HepG2 (cell line): ENCODE measurements at regions not wholly inside any gene's neighbourhood (a gene's known extent, or its start where the extent isn't known, plus 50 kb on each side); places are given as distances from the start of the nearest gene placed in this dataset.

Experiments
- ATAC-seq: fragments of 200-7000 bp; cut with Tn5 transposase; 3 replicates; pipeline ENCODE4 v1.9.1; 2020; ENCODE audit warnings: mild to moderate bottlenecking, moderate library complexity
- BruUV-seq: library from RNA; stranded (reverse); fragments of 400-500 nt; replicated peaks from 2 replicates; lab custom pipeline; 2021; lab: Mats Ljungman, UMichigan
- CTCF ChIA-PET: fragments of 300-600 bp; formaldehyde crosslinking; extraction: SDS; loops from one replicate; lab custom pipeline; 2021; ENCODE audit warnings: low total read pairs, inconsistent platforms, low intra/inter-chr PET ratio; lab: Yijun Ruan, JAX
- POLR2A ChIA-PET: fragments of 350-600 bp; sonication (Branson Sonifier 250); formaldehyde crosslinking; loops from one replicate; lab custom pipeline; 2020; ENCODE audit warnings: antibody characterized with exemption, inconsistent platforms; lab: Yijun Ruan, JAX
- DNase-seq: peaks from one replicate; pipeline ENCODE4 v3.0.0-alpha.2; 2015; ENCODE audit warnings: low spot score
- FAIRE-seq: peaks from 3 replicates; lab custom pipeline; 2011; peaks lifted over from hg19 to GRCh38; lab: Jason Lieb, UNC
- H2AFZ ChIP-seq: one replicate; pipeline ENCODE4 v1.6.1; 2011; ENCODE audit warnings: low read length, inconsistent platforms
- H3K27ac ChIP-seq: fragments of 300-600 bp; 3 replicates; pipeline ENCODE4 v1.8.0; 2011; ENCODE audit warnings: mixed run types, mild to moderate bottlenecking, mixed read lengths, low read length, inconsistent platforms; ENCODE audit not compliant: insufficient read depth; ENCODE audit errors: extremely low read length
- H3K27me3 ChIP-seq, 2 experiments: fragments of 200-600 bp in 1 of 2; 2 replicates in 1 of 2; 3 replicates in 1 of 2; pipeline versions ENCODE4 v1.6.0 to v1.8.0; 2011; ENCODE audit warnings: low read length in 2 of 2, mild to moderate bottlenecking in 2 of 2, moderate library complexity in 2 of 2, inconsistent platforms in 1 of 2; ENCODE audit not compliant: insufficient read depth in 2 of 2, control insufficient read depth in 1 of 2
- H3K36me3 ChIP-seq, 2 experiments: fragments of 200-600 bp in 1 of 2; replicated peaks in 1 of 2; 2 replicates in 1 of 2; 3 replicates in 1 of 2; pipeline versions ENCODE4 v1.5.1 to v1.8.0; 2011; ENCODE audit warnings: low read length in 2 of 2, inconsistent platforms in 1 of 2; ENCODE audit not compliant: insufficient read depth in 2 of 2, control insufficient read depth in 1 of 2
- H3K4me1 ChIP-seq: 2 replicates; pipeline ENCODE4 v1.5.1; 2012; ENCODE audit warnings: low read length, inconsistent platforms; ENCODE audit not compliant: insufficient read depth
- H3K4me2 ChIP-seq: 2 replicates; pipeline ENCODE4 v1.6.0; 2011; ENCODE audit warnings: low read depth, low read length, inconsistent platforms
- H3K4me3 ChIP-seq, 3 experiments: fragments of 200-600 bp in 1 of 3; sonication (generic), shearing (Covaris generic) in 1 of 3; replicated peaks in 1 of 3; 2 replicates each; pipeline ENCODE4 v1.5.1; 2011 to 2016; ENCODE audit warnings: low read length in 3 of 3, inconsistent platforms in 2 of 3, low read depth in 2 of 3, mild to moderate bottlenecking in 2 of 3, control low read depth in 1 of 3, mixed read lengths in 1 of 3; ENCODE audit not compliant: insufficient read depth in 1 of 3
- H3K79me2 ChIP-seq: one replicate; pipeline ENCODE4 v1.6.1; 2011; ENCODE audit warnings: low read length, inconsistent platforms; ENCODE audit not compliant: insufficient read depth
- H3K9ac ChIP-seq: 2 replicates; pipeline ENCODE4 v1.6.0; 2011; ENCODE audit warnings: mild to moderate bottlenecking, low read depth, low read length, inconsistent platforms; ENCODE audit not compliant: insufficient read depth
- H3K9me3 ChIP-seq: 2 replicates; pipeline ENCODE4 v1.5.1; 2012; ENCODE audit warnings: mild to moderate bottlenecking, low read length
- H4K20me1 ChIP-seq: 2 replicates; pipeline ENCODE4 v1.6.0; 2011; ENCODE audit warnings: inconsistent platforms, mild to moderate bottlenecking, low read length, moderate library complexity; ENCODE audit not compliant: insufficient read depth
- BRCA1 ChIP-seq: sonication (generic); formaldehyde crosslinking; IDR thresholded peaks from 2 replicates; pipeline ENCODE4 v1.4.0; 2020; ENCODE audit warnings: missing genetic modification reagents
- CAMTA2 ChIP-seq: sonication (generic); formaldehyde crosslinking; IDR thresholded peaks from 2 replicates; pipeline ENCODE4 v1.4.0; 2020; ENCODE audit warnings: mild to moderate bottlenecking, missing genetic modification reagents, borderline replicate concordance
- DNMT1 ChIP-seq: sonication (generic); formaldehyde crosslinking; IDR thresholded peaks from 2 replicates; pipeline ENCODE4 v1.5.1; 2020; ENCODE audit warnings: mild to moderate bottlenecking, missing genetic modification reagents
- DNMT3B ChIP-seq: conservative IDR thresholded peaks from 2 replicates; pipeline ENCODE4 v1.6.1; 2016; ENCODE audit warnings: missing biosample characterization, control low read depth
- HNRNPUL1 ChIP-seq: fragments of 200-400 bp; formaldehyde crosslinking; IDR thresholded peaks from 2 replicates; pipeline ENCODE4 v1.6.1; 2017; ENCODE audit warnings: low read depth, mild to moderate bottlenecking, low read length, moderate library complexity
- JARID2 ChIP-seq: sonication (generic); formaldehyde crosslinking; IDR thresholded peaks from 2 replicates; pipeline ENCODE4 v1.8.1; 2023; ENCODE audit warnings: missing genetic modification reagents, inconsistent platforms; ENCODE audit not compliant: insufficient replicate concordance
- KLF16 ChIP-seq, 2 experiments: sonication (generic) in 1 of 2; formaldehyde crosslinking in 1 of 2; IDR thresholded peaks; 2 replicates each; pipeline versions ENCODE4 v1.6.1 to v1.8.0; 2016 to 2023; ENCODE audit warnings: missing genetic modification reagents in 2 of 2, missing compliant biosample characterization in 1 of 2
- MED8 ChIP-seq: sonication (generic); formaldehyde crosslinking; IDR thresholded peaks from 2 replicates; pipeline ENCODE4 v1.8.1; 2023; ENCODE audit warnings: mild to moderate bottlenecking, missing genetic modification reagents; ENCODE audit not compliant: insufficient replicate concordance
- MZF1 ChIP-seq: sonication (generic); formaldehyde crosslinking; IDR thresholded peaks from 2 replicates; pipeline ENCODE4 v1.8.1; 2023; ENCODE audit warnings: mild to moderate bottlenecking, missing genetic modification reagents, borderline replicate concordance
- POLR2G ChIP-seq: fragments of 200-400 bp; formaldehyde crosslinking; IDR thresholded peaks from 2 replicates; pipeline ENCODE4 v1.6.1; 2018; ENCODE audit warnings: mild to moderate bottlenecking, low read depth, low read length, moderate library complexity
- SSRP1 ChIP-seq: IDR thresholded peaks from 2 replicates; pipeline ENCODE4 v1.6.1; 2016; ENCODE audit warnings: control low read depth
- TOE1 ChIP-seq: sonication (generic); formaldehyde crosslinking; IDR thresholded peaks from 2 replicates; pipeline ENCODE4 v1.4.0; 2020; ENCODE audit warnings: mild to moderate bottlenecking, missing genetic modification reagents
- ZBTB7A ChIP-seq: sonication (generic); formaldehyde crosslinking; IDR thresholded peaks from 2 replicates; pipeline ENCODE4 v1.8.0; 2022; ENCODE audit warnings: mild to moderate bottlenecking, missing genetic modification reagents
- ZNF101 ChIP-seq: sonication (generic); formaldehyde crosslinking; IDR thresholded peaks from 2 replicates; pipeline ENCODE4 v1.4.0; 2020; ENCODE audit warnings: mild to moderate bottlenecking, low read depth, missing genetic modification reagents, borderline replicate concordance
- ZNF136 ChIP-seq: sonication (generic); formaldehyde crosslinking; IDR thresholded peaks from 2 replicates; pipeline ENCODE4 v1.8.1; 2022; ENCODE audit warnings: low read depth, mild to moderate bottlenecking, moderate library complexity, missing genetic modification reagents
- ZNF207 ChIP-seq: fragments of 450-650 bp; IDR thresholded peaks from 2 replicates; pipeline ENCODE4 v1.6.1; 2016; ENCODE audit warnings: antibody characterized with exemption, borderline replicate concordance
- ZNF256 ChIP-seq: sonication (generic); formaldehyde crosslinking; conservative IDR thresholded peaks from 2 replicates; pipeline ENCODE4 v1.4.0; 2020; ENCODE audit warnings: missing genetic modification reagents
- ZNF530 ChIP-seq: sonication (generic); formaldehyde crosslinking; IDR thresholded peaks from 2 replicates; pipeline ENCODE4 v1.5.0; 2020; ENCODE audit warnings: low read depth, mild to moderate bottlenecking, missing genetic modification reagents
- ZNF572 ChIP-seq: sonication (generic); formaldehyde crosslinking; IDR thresholded peaks from 2 replicates; pipeline ENCODE4 v1.5.1; 2020; ENCODE audit warnings: mild to moderate bottlenecking, missing genetic modification reagents
- ZNF770 ChIP-seq: sonication (generic); formaldehyde crosslinking; IDR thresholded peaks from 2 replicates; pipeline ENCODE4 v1.5.0; 2020; ENCODE audit warnings: mild to moderate bottlenecking, missing genetic modification reagents
- ZNF782 ChIP-seq: sonication (generic); formaldehyde crosslinking; IDR thresholded peaks from 2 replicates; pipeline ENCODE4 v1.4.0; 2020; ENCODE audit warnings: missing genetic modification reagents, mild to moderate bottlenecking, borderline replicate concordance
- ZNF83 ChIP-seq: sonication (generic); formaldehyde crosslinking; IDR thresholded peaks from 2 replicates; pipeline ENCODE4 v1.4.0; 2020; ENCODE audit warnings: missing genetic modification reagents, mild to moderate bottlenecking, borderline replicate concordance
- WGBS: methylation state at CpG from one replicate; pipeline ENCODE4 v1.1.6; 2017; ENCODE audit warnings: low lambda C conversion rate; 5-methylcytosine and 5-hydroxymethylcytosine counted together
- in situ Hi-C: cut with HindIII; loops from 2 replicates; pipeline ENCODE4 v1.10.0; 2017; ENCODE audit warnings: low pct_unique_long_range_greater_than_20kb; ENCODE audit not compliant: extremely low pct_ligation_motif_present
- intact Hi-C: fragments of 100-400 bp; cut with micrococcal nuclease; formaldehyde crosslinking; loops from one replicate; pipeline ENCODE4 v1.10.0; 2022; ENCODE audit not compliant: unreplicated experiment

DNA sequence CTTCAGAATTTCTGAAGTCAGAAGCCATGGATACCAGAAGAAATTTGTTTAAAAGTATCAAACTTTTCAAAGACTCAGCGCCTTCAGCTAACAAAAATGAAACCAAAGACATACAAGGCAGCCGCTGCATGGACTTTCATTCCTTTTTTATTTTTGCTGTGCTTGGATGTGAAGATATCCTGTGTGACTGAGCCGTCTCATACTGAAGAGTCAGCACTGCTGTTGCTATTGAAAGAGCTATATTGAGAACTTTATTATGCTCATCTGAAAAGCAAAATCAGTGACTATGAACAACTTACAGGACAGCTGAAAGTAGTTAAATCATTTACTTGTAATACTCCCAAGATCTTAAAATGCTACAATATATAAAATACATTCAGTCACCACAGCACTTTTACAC, 809.2 kb downstream of the NXPH1 start (continued):
- TF ChIP-seq POLR2G (no peak), SSRP1 (CRISPR knock-in tag) (no peak), ZNF572 (no peak), MED8 (CRISPR knock-in tag) (no peak), ZNF256 (CRISPR knock-in tag) (no peak)

- Histone ChIP-seq H3K4me2 (no peak overlapping the region), H3K79me2 (no peaks in the 10 kb centered on the region), H2AFZ (no peak overlapping the region), H3K4me3 (no peak overlapping the region), H3K27ac (no peak overlapping the region), H3K4me1 (no peaks in the 10 kb centered on the region), H3K27me3 (no peaks in the 10 kb centered on the region), H3K9ac (no peak overlapping the region), H3K36me3 (no peaks in the 10 kb centered on the region), H4K20me1 (no peaks in the 10 kb centered on the region), H3K9me3 (peaks cover 82% of the 10 kb centered on the region)
- 67% methylated on average over 1 of the region's 4 CpGs for WGBS
- no peak for DNase-seq
- intact Hi-C loops (no loop called here), in situ Hi-C loops (no loop called here)
- POLR2A ChIA-PET = no interaction called here
- CTCF ChIA-PET = no interaction called here
- FAIRE-seq = no peak
- TF ChIP-seq JARID2 (CRISPR knock-in tag) = no peak
- no peak for TF ChIP-seq KLF16 (CRISPR knock-in tag; IDR thresholded peaks at IDR 0.05)
- TF ChIP-seq ZNF136 (CRISPR knock-in tag) = no peak
- no peak for TF ChIP-seq MZF1 (CRISPR knock-in tag)
- TF ChIP-seq HNRNPUL1 = no peak
- no peak for TF ChIP-seq TOE1 (CRISPR knock-in tag)
- TF ChIP-seq DNMT1 = no peak
- TF ChIP-seq ZNF770 (CRISPR knock-in tag) = no peak
- no peak for TF ChIP-seq CAMTA2 (CRISPR knock-in tag)
- no peak for TF ChIP-seq ZNF83 (CRISPR knock-in tag)
- TF ChIP-seq ZNF530 (CRISPR knock-in tag) = no peak
- TF ChIP-seq ZNF101 (CRISPR knock-in tag) = no peak
- TF ChIP-seq BRCA1 = no peak
- TF ChIP-seq ZBTB7A (CRISPR knock-in tag) = no peak
- TF ChIP-seq DNMT3B (CRISPR knock-in tag) = no peak
- TF ChIP-seq ZNF782 (CRISPR knock-in tag) = no peak
- no peak for TF ChIP-seq ZNF207
- BruUV-seq = no TSS peak
- ATAC-seq = no peak
These were observed 817.5 kb downstream of the NXPH1 start for GRCh38 chr7:9250876-9251275.
